GM13977 (cell line): ENCODE measurements at regions not wholly inside any gene's neighbourhood (a gene's known extent, or its start where the extent isn't known, plus 50 kb on each side); places are given as distances from the start of the nearest gene placed in this dataset.

Source experiments
- DNase-seq: peaks from one replicate; pipeline ENCODE4 v3.0.0; 2012; ENCODE audit warnings: low spot score
- in situ Hi-C: fragments of 300-500 bp; cut with MboI; formaldehyde crosslinking; loops from one replicate; pipeline ENCODE4 v1.12.0; 2022; ENCODE audit warnings: low sequenced_read_pairs, low pct_unique_long_range_greater_than_20kb, mixed read lengths, inconsistent platforms; ENCODE audit not compliant: unreplicated experiment
- TF ChIP-seq, protein P1 (sequence below): IDR thresholded peaks from 2 replicates; pipeline ENCODE4 v1.5.1; 2012; ENCODE audit warnings: mild to moderate bottlenecking, control low read depth; ENCODE audit not compliant: insufficient read depth; ENCODE audit errors: extremely low read depth, missing control alignments

DNA sequence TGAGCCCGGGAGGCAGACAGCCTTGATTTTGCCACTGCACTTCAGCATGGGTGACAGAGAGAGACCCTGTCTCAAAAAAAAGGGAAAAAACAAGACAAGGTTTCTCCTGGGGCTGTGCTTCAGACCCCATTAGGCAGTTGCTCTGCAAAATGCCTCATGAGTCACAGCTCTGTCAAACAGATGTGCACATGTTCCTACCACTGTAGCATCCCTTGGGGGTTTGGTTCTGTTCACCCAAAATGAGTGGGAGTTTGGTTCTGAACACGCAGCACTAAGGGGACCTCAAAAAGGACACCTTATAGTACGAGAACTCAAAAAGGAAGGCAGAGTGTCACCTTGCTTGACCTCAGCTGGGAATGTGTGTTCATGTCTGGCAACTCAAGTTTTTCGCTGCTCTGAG is 134.9 kb downstream of the RPIA start:
- in situ Hi-C loops = loop anchor here (10.0 kb wide), 1 partner anchor 1018 kb away; no protein-coding TSS in a partner anchor
- TF ChIP-seq, protein P1, sequence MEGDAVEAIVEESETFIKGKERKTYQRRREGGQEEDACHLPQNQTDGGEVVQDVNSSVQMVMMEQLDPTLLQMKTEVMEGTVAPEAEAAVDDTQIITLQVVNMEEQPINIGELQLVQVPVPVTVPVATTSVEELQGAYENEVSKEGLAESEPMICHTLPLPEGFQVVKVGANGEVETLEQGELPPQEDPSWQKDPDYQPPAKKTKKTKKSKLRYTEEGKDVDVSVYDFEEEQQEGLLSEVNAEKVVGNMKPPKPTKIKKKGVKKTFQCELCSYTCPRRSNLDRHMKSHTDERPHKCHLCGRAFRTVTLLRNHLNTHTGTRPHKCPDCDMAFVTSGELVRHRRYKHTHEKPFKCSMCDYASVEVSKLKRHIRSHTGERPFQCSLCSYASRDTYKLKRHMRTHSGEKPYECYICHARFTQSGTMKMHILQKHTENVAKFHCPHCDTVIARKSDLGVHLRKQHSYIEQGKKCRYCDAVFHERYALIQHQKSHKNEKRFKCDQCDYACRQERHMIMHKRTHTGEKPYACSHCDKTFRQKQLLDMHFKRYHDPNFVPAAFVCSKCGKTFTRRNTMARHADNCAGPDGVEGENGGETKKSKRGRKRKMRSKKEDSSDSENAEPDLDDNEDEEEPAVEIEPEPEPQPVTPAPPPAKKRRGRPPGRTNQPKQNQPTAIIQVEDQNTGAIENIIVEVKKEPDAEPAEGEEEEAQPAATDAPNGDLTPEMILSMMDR = no peak
- no peak for DNase-seq

DNA sequence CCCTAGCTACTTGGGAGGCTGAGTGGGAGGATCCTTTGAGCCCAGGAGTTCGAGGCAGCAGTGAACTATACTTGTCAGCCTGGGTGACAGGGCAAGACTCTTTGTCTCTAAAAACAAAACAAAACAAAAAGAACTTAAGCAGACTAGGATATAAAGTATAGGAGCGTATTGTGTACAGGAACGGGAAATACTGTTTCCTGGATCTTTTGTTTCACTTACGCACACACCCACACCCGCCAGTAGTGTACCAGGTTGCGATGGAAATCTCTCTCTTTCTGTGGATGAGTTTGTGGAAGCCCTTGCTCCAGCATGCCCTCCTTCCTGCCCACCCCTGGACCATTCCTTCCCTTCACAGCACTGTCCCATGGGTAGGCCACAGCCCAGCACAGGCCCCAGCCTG is 136.3 kb downstream of the RPIA start:
- TF ChIP-seq, protein P1 = no peak
- no peak for DNase-seq
- in situ Hi-C loops = loop anchor here (10.0 kb wide), 1 partner anchor 1017 kb away; no protein-coding TSS in a partner anchor

DNA sequence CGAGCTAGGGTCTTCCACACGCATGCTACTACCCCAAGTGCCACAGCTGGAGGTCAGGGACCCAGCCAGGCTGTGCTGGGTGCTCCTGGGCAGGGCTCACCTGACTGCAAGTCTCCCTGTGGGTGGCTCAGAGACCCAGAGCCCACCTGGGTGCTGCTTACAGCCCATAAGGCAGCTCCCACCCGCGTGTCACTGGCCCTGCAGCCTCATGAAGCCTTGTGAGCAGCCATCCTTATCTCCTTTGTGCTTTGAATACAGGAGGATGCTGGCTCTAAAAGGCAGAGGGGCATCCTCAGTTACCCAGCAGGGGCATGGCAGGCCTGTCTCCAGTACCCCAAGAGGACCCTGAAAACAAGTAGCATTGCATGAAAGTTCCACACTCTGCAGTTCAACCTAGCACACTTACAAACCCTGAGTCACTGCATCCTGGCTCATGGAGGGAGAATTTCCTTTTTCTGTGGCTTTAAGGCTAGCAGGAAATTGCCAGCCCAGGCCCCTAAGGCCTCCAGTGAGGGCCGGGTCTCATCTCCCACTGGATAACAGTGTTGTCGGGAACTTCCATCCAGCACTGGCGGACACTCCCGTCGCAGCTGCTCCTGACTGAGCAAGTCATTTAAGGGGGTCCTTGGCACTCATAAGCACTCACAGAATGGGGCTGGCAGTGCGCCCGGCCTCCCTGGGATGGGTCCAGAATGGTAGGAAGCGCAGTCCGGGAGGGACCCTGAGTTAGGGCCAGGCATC is 137.1 kb downstream of the RPIA start:
- TF ChIP-seq, protein P1 = no peak
- no peak for DNase-seq
- in situ Hi-C loops = loop anchor here (10.0 kb wide), 1 partner anchor 1016 kb away; no protein-coding TSS in a partner anchor

DNA sequence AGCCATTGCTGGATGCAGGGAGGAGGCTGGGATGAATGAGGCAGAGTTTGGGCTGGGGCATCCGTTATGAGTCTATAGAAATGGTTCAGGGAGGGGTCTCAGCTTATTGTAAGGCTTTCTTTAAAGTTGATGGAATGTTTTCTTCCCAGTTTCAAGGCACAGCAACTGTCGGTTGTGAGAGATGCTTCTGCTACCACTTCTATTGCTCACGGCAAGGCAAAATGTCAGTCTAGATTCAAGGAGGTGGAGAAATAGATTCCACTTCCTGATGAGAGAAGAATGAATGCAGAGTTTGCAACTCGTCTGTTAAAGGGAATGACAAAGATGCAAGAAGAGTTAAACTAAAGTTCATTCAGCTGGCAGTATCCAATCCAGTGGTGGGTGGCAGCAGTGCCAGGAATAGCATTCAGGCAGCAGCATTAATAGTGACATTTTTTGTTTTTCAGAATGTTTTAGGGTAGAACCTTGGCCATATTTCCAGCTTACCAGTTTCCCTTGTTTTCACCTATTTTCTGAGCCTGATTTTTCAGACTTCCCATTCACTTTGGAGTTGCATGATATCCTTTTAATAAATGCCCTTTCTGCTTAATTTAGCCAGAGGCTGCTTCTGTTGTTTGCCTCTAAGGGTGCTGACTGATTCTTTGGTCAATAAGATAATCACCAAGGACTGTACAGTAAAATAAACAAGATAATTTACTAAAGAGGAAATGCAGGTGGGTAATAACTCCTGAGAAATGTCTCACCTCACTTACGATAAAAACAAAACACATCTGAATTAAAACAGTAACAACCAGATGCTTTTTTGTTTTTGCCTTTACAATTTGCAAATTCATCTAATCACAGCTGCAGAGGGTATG is 138.4 kb downstream of the RPIA start:
- no peak for DNase-seq
- in situ Hi-C loops = loop anchor here (10.0 kb wide), 1 partner anchor 1015 kb away; no protein-coding TSS in a partner anchor
- TF ChIP-seq, protein P1 = no peak

DNA sequence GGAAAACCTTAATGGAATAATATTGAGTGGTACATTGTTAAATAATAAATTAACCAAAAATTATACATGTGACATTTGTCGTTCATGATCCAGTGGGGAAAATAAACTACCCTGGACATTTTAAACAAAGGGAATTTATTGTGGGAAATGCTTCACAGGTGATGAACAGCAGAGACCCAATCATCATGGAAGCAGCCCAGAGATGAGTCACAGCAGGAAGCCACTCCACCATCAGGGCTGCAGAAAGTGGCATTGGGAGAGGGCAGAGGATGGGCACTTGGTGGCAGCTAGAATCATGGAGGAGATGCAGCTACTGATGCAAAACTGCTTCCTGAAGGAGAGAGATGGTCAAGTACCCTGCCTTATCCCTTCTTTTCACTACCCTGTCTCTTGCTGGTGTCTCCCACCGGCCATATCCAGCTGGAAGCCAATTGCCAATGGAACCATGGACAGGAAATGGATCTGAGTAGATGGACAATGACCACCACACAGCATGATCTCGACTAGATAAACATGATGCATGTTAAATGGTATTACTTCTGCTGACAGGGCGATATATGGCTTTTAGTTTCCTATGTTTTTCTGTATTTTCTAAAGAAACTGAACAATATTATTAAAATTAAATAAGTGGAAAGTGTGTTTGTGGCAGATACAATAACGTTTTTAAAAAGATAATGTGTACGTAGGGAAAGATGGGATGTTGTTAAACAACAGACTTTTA is 139.8 kb downstream of the RPIA start:
- TF ChIP-seq, protein P1 = no peak
- in situ Hi-C loops = no loop called here
- no peak for DNase-seq

DNA sequence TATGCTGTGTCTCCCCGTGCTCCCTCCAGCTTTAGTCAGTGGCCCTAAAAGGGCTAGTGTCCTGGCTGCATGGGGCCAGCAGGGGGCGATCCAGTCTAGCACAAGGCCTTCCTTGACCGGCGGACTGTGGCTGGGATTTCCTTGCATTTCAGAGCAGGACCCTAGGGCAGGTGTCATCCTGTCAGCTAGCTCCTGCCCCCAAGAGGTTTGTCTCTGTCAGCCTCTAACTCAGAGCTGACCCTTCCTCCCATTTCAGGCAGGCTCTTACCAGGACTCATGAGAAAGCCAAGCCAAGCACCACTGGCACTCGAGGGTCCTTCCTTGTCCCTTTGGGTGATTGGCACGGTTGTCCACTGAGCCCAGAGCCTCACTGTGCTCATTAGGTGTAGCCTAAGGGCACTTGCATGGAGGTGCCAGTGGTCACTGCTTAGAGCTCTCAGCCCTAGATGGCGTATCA is 140.3 kb downstream of the RPIA start:
- in situ Hi-C loops = no loop called here
- DNase-seq = peak; percentile 70
- TF ChIP-seq, protein P1 = peak; percentile 96
